Thoracic aorta (tissue), 2 donors: ENCODE measurements at regions not wholly inside any gene's neighbourhood (a gene's known extent, or its start where the extent isn't known, plus 50 kb on each side); places are given as distances from the start of the nearest gene placed in this dataset.

ENCODE experiments used
- ATAC-seq: fragments of 150-250 bp; one replicate; pipeline ENCODE4 v1.8.0; 2017; ENCODE audit warnings: low read depth; ENCODE audit not compliant: insufficient number of reproducible peaks, low FRiP score
- DNase-seq: peaks from one replicate; pipeline ENCODE4 v3.0.0-alpha.2; 2020; ENCODE audit warnings: low spot score
- H3K27ac ChIP-seq, 2 donors: fragments of 200-600 bp; sonication (generic); 1 replicate in 1 of 2; 2 replicates in 1 of 2; pipeline ENCODE4 v1.5.1; 2016; ENCODE audit warnings: mild to moderate bottlenecking in 2 of 2, moderate library complexity in 2 of 2
- H3K27me3 ChIP-seq: fragments of 200-600 bp; sonication (generic); replicated peaks from 2 replicates; pipeline ENCODE4 v1.6.0; 2016; ENCODE audit warnings: mild to moderate bottlenecking; ENCODE audit not compliant: insufficient read depth
- H3K36me3 ChIP-seq: fragments of 200-600 bp; sonication (generic); one replicate; pipeline ENCODE4 v1.5.1; 2016
- H3K4me1 ChIP-seq, 2 donors: fragments of 200-600 bp; sonication (generic); 1 replicate in 1 of 2; 2 replicates in 1 of 2; pipeline versions ENCODE4 v1.5.1 to v1.6.0; 2016; ENCODE audit warnings: low read depth in 2 of 2, mild to moderate bottlenecking in 1 of 2; ENCODE audit not compliant: control insufficient read depth in 1 of 2
- H3K4me3 ChIP-seq: fragments of 200-600 bp; sonication (generic); 2 replicates; pipeline ENCODE4 v1.5.1; 2016; ENCODE audit warnings: mild to moderate bottlenecking
- H3K9me3 ChIP-seq: fragments of 200-600 bp; sonication (generic); 2 replicates; pipeline ENCODE4 v1.5.1; 2016
- CTCF ChIP-seq: fragments of 200-600 bp; sonication (generic); IDR thresholded peaks from one replicate; pipeline ENCODE4 v1.5.1; 2019; ENCODE audit warnings: antibody characterized with exemption

- TF ChIP-seq CTCF = no peak
- Histone ChIP-seq H3K9me3 (no peaks in the 10 kb centered on the region), H3K4me1 (no peaks in the 10 kb centered on the region), H3K4me3 (no peak overlapping the region), H3K27ac (no peak overlapping the region), H3K36me3 (no peaks in the 10 kb centered on the region), H3K27me3 (no peaks in the 10 kb centered on the region)
- DNase-seq = no peak
- no peak for ATAC-seq
Measured at GRCh38 chr3:3519266-3519665, 280.0 kb upstream of the LRRN1 start.

- DNase-seq = no peak
Measured at GRCh38 chr3:3516996-3517395, 282.2 kb upstream of the LRRN1 start.

GRCh38 chr3:3516384-3516783, 282.8 kb upstream of the LRRN1 start:
- Histone ChIP-seq H3K4me3 (no peak overlapping the region), H3K36me3 (no peaks in the 10 kb centered on the region), H3K9me3 (no peaks in the 10 kb centered on the region), H3K4me1 (no peaks in the 10 kb centered on the region), H3K27me3 (no peaks in the 10 kb centered on the region), H3K27ac (no peak overlapping the region)
- no peak for TF ChIP-seq CTCF
- ATAC-seq = no peak
- no peak for DNase-seq

More at GRCh38 chr3:3516996-3517395, 282.2 kb upstream of the LRRN1 start:
- H3K36me3 ChIP-seq = no peaks in the 10 kb centered on the region
- no peaks in the 10 kb centered on the region for H3K27me3 ChIP-seq
- ATAC-seq = no peak
- H3K4me1 ChIP-seq = no peaks in the 10 kb centered on the region
- no peaks in the 10 kb centered on the region for H3K9me3 ChIP-seq
- H3K4me3 ChIP-seq = no peak overlapping the region
- H3K27ac ChIP-seq = no peak overlapping the region
- no peak for TF ChIP-seq CTCF

GRCh38 chr3:3509665-3510064, 289.6 kb upstream of the LRRN1 start:
- ATAC-seq (no peak), DNase-seq (no peak)
- Histone ChIP-seq H3K27me3 (no peaks in the 10 kb centered on the region), H3K4me1 (no peaks in the 10 kb centered on the region), H3K27ac (no peak overlapping the region), H3K9me3 (no peaks in the 10 kb centered on the region), H3K36me3 (no peaks in the 10 kb centered on the region), H3K4me3 (no peak overlapping the region)
- no peak for TF ChIP-seq CTCF

GRCh38 chr3:3504686-3505085, 294.5 kb upstream of the LRRN1 start:
- H3K36me3 ChIP-seq = no peaks in the 10 kb centered on the region
- H3K27me3 ChIP-seq = no peaks in the 10 kb centered on the region
- H3K9me3 ChIP-seq = no peaks in the 10 kb centered on the region
- no peak for TF ChIP-seq CTCF
- H3K4me1 ChIP-seq = no peaks in the 10 kb centered on the region
- ATAC-seq (no peak), DNase-seq (no peak)
- no peak overlapping the region for H3K27ac ChIP-seq
- H3K4me3 ChIP-seq = no peak overlapping the region
